Hematopoietic multipotent progenitor cell treated with erythropoietin and hydrocortisone succinate and interleukin-3 and kit ligand, for 17 days (in vitro differentiated cells): ENCODE measurements at regions not wholly inside any gene's neighbourhood (a gene's known extent, or its start where the extent isn't known, plus 50 kb on each side); places are given as distances from the start of the nearest gene placed in this dataset.

Source experiments
- DNase-seq: peaks from one replicate; pipeline ENCODE4 v3.0.0-alpha.2; 2015; ENCODE audit warnings: low spot score

DNA sequence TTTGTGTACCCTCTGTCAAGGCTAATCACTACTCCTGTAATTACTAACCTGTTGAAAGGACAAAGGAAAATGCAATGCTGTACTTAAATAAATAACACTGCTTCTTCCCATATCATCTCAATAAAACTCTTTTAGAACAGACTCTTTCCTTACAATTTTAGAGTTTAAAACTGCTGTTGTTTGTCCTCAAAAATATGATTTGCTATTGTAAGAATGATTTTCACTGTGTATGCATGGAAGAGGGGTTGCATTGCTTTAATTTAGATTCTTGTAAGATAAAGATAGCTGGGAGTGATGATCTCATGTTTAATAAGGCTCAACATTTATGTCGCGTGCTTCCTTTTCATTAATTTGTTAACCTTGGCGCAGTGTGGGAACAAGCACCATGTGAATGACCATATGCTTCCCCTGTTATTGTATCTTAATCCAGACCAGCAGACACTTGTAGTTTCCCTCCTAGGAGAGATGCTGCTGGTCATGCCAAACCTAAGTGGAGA, 89.8 kb upstream of the ATXN1 start:
- DNase-seq = no peak

DNA sequence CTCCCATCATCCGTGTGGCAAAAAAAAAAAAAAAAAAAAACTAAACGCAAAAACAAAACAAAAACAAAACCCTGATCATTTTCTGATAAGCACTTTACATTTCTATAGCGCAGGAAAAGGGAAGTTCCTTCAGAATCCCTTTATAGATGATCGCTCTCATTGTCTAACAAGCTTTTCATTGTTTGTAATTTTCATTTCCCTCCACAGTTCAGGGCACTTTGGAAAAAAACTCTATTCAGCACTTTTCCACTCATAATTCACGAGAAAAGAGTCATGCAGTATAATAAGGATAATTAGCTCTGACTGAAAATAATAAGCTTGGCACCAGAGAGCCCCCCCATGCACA, 89.4 kb upstream of the ATXN1 start:
- DNase-seq = no peak

DNA sequence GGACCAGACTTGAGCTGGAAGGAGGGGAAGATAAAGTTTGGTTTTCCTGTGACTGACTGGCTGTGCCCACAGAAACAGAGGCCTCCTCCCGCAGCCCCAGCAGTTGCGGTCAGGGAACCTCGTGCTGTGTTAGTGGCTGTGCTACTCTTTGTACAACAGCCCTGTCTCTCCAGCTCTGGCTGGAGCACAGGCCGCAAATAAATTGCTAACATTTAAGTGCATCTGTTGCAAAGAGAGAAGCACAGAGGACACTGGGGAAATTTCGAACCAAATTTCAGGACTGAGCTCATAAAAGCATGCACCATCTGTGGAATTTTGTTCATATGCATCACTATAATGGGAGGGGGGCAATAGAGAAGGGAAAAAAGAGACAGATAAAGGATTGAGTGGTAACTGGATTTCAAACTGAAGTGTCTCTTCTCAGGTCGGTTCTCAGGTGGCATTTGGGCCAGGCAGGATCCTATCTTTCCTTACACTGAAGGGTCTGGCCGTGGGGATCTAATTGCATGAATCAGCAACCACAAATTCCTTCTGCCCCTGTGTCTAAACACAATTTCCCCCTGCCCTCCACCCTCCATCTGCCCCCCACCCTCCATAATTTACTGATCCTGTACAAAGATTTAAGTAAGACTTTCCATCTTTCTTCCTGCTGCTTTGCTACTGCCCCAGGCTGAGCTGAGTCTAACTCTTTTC, 88.9 kb upstream of the ATXN1 start:
- DNase-seq = no peak

DNA sequence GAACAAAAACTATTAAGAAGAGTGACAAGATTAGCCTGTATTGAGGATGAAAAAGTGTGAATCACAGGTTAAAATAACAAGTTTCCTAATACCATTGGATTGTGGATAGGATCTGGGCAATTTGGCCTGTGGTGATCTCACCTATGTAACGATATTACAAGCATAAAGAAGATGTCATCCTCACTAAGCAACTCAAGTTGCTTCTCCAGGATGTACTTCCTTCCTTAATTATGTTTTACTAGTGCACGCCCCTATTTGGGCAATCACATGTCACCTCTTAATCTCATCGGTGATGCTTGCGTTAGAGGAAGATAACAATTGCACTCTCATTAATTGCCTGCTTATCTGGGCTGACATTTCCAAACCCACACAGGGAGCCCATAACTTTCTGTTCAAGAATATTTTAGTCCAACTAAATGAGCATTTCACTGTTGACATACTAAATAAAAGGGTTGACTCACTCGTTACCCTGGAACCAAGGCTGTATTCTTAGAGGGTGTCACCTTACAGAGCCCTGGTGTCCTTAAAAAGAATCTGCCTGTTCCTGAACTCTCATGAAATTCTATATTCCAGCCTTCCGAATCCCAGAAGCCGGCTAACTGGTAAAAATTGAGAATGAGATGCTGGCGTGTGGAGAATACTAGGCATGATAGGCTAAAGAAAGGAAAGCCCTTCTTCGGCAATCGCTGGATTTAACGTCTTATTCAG, 88.2 kb upstream of the ATXN1 start:
- no peak for DNase-seq

DNA sequence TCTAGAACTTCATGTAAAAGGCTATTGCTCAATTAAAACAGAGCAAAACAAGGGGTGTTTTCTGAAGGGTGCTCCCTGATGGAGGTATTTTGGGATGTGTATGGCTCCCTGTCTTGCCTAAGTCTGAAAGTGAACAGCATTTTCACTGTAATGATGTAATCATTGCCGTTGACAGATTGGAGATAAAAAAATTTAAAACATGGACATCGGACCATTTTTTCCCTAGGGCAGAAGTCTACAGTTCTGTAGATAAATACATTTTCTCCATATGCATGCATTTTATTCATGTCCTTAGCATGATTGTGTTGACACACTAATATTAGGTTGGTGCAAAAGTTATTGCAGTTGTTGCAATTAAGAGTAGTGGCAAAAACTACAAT, 85.1 kb upstream of the ATXN1 start:
- DNase-seq = no peak

DNA sequence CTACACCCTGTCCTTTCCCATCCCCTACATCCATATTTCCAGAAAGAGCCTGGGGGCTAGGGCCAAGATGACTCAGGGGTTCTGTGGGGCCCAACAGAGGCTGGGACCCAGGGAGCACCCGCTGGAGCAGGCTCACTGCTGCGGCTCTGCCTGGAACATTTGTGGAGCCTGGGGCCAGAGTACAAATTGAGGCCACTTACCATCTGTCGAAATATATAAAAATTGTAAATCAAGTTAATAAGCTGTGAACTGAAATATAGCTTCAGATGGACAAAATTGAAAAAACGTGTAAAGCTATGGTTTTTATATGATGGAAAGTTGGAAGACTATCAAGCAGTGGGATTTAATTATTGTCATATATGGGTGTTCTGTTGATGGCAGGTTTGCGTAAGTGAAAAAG, 82.9 kb upstream of the ATXN1 start:
- no peak for DNase-seq

DNA sequence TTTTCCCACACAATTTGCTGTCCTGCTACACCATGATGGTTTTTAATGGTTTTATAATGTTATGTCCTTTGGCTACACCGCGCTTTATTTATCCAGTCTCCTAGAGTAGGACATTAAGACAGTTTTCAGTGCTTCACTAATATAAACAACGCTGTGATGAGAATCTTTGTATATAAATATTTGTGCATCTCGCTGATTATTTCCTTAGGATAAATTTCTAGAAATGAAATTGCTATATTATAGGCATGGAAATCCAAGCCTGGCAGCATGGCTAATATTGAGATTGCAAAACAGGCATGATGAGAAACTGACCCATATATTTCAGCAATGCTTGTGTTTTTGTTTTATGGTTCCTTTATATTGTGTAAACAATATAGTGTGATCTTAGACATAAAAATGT, 81.4 kb upstream of the ATXN1 start:
- no peak for DNase-seq

DNA sequence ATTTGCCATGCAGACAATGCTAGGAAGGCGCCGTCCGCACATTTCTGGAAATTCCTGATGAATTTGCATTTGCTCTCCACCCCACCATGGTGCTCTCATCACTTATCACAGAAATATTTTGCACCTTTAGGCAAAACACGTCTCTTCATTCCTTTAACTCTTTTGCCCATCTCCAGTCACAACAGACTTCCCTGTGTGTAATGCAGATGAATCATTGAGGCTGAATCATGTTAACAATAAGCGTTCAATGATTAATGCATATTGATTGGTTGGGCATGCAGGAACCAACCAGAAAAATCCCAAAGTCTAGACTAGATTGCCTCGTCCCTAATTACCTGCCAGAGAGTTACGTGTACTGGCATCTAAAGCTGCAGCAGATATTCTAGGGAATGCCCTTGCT, 80.0 kb upstream of the ATXN1 start:
- DNase-seq = no peak

DNA sequence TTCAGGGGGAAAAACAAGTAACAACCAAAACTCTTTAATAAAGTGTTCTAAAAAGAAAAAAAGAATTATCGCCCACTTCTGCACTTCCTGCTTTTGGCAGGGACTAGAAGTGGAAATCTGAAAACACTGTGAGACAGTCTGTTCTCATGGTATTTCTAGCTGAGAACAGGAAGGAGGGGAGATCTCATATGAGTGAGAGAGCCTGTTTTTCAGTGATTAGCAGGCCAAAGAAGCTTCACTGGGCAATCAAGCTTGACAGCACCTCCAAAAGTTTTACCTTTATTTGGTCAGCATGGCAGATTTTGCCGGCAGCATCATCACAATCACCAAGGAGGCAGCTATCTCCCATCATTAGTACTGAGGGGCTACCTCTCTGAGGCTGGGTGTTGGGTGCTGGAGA, 79.5 kb upstream of the ATXN1 start:
- DNase-seq = no peak

DNA sequence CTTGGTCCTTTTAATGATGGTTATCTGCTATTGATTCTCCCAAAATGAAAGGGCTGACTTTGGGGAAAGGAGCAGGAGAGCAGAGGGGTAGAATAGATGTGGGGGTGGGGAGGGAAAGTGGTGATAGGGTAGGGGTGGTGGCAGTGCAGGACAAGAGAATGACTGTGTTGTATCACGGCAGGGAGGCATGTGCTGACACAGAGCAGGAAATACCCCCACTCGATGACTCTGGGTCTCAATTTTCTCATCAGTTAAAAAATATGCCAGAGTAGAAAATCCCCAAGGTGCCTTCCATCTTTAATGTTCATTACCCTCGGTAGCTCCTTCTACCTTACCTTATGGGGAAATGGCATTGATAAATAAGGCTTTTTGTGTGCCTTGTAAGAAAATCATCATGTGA, 79.0 kb upstream of the ATXN1 start:
- DNase-seq = no peak

DNA sequence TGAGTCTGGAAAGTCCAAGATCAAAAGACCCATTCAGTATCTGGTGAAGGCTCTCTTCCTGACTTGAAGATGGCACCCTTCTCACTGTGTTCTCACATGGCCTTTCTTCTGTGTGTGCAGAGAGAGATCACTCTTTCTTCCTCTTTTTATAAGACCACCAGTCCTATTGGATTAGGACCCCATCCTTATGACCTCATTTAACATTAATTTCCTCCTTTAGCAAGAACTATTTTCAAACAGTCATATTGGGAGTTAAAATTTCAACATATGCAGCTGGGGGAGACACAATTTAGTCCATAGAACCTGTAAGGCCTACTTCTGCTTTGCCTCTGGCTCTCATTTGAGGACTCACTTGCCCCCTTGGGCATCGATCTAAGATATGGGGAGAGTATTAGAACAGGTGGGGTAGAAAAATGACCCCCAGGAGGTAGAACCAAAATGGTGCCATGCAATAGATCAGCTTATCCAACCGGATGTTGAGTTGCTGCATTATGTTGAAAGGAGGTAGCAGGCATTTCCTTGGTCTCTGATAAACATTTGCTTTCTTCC, 78.4 kb upstream of the ATXN1 start:
- no peak for DNase-seq

DNA sequence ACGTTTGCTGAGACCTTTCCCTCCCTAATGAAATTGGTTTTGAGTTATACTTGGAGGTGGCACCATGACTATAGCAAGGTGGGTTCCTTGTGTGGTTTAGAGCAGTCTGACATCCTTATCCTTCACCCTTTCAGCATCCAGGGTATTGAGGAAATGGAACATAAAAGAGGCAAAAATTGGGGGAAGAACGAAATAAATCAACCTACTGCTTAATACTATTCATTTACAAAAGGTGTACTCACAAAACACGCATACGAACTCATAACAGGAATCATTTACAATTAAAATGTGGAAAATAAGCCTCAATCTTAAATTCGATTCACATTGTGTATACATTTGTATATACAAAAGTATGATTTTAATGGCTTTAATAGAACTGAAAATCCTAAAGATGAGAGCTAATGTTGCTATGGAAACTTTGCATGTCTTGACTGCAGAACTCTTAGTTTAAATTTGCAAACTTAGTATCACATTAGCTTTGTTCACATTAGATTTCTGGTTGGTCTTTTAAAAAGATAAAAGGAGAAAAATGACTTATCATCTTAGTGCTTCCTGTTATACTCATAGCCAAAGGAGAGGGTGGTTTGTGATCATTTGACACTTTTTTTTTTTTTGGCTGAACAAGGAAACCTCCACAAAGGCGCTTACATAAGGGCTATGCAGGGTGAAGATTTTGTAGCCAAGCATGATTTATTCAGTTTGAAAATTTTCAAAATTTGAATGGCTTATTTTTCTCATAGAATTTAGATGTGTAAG, 76.1 kb upstream of the ATXN1 start:
- DNase-seq = no peak

DNA sequence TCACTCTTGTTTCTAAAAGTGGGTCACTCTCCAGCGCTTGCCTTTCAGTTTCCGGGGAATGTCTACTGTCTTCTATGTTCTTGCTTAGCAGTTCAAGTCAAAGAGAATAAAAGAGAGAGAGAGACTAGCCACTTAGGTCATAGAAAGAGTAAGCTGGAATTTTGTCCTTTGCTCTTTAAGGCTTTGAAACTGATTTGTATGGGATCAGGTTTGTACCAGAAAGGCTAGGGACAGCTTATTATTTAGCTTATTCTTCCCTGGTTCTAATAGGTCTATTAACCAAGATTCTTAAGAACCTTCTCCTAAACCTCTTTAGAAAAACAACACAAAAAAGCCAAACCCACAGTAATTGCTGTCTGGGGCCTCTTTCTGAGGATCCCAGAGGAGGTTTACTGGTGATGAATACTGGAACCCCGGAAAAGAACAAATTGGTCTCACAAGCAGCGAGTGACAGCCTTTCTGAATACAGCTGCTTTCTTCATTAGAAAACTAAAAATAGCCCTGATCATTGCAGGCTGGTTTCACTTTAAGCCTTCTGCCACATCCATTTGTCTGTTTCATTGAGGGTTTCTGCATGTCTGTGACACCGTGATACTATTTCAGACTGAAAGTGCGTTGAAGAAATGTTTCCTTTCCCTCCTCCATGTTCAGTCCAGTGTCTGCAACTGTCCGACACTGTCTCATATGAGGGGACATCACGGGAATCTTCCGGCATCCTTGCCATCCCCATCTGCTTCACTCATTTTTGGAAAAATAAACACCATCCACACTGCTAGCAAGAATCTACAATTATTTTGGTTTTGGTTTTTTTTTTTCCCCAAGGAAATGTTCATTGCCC, 75.1 kb upstream of the ATXN1 start:
- no peak for DNase-seq

DNA sequence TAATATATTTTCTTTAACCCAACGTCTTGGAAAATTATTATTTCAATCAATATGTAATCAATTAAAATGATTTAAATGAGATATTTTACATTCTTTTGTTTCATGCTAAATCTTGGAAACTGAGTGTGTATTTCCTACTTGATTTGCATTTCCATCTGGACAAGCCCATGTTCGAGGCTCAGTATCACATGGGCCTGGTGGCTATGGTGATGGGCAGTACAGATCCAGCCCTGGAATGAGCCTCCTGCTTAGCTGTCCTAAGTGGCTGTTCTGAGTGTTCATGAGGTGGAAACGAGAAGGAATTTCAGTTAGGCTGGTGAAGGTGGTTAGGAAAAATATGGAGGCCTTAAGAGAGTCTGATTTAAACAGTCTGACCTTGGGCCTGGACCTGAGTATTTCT, 73.0 kb upstream of the ATXN1 start:
- no peak for DNase-seq

DNA sequence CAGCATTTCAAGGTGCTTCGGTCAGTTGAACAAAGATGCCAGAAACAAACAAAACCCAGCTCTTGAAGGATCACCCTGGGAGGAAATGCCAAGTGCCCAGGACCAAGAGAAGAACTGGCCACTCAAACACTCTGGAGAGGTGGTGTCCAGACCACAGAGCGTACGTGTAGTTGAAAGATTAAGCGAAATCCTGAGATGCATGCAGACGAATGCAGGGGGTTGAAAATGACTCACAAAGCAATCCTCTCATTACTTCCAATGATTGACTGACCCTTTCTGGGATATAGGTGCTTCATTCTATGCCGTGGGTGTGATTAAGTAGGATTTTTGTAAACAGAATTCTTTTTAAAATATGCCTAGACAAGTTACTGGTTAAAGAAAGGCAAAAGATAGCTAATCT, 71.5 kb upstream of the ATXN1 start:
- no peak for DNase-seq

DNA sequence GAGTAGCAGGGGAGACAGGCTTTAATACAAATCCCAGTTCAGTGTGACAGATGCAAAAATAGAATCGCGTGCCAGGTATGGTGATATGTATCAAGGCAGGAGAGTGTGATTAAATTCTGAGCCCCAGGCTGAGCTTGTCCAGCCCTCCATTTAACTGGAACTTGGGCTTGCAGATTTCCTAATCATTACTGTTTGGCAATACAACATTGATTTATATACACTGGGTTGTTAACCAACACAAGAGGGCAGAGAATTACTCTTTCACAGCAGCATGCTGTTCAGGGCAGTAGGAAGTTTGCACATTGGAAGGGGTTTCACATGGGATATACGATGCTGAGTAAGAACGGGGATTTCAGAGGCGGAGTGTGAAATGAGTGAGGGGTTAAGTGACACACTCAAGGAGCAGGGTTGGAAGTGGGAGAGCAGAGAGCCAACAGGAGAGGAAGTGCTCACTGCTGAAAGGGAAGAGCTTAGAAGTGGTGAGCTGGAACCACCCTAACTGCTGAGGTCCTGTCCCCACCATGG, 70.8 kb upstream of the ATXN1 start:
- no peak for DNase-seq

DNA sequence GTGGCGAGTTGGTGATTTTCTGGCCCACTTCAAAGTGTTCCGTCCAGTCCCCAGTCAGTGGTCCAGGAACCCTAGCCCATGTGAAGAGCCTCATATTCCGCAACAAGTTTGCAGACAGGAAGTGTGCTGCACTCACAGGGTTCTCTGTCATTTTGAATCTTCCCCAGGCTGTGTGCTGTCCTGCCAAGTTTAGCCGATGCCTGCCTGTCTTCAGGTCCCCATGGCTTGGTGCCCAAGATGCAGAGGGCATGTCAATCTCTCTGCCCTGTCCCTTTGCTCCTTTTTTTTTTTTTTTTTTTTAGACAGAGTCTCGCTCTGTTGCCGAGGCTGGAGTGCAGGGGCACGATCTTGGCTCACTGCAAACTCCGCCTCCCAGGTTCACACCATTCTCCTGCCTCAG, 69.9 kb upstream of the ATXN1 start:
- DNase-seq = no peak

DNA sequence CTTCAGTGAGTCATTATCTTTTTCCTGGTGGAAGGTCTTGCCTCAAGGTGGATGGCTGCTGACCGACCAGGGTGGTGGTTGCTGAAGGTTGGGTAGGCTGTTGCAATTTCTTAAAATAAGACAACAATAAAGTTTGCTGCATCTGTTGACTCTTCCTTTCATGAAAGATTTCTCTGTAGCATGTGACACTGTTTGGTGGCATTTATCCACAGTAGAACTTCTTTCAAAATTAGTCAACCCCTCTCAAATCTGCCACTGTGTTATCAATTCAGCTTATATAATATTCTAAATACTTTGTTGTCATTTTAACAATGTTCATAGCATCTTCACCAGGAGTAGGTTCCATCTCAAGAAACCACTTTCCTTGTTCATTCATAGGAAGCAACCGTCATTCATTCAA, 66.8 kb upstream of the ATXN1 start:
- no peak for DNase-seq

DNA sequence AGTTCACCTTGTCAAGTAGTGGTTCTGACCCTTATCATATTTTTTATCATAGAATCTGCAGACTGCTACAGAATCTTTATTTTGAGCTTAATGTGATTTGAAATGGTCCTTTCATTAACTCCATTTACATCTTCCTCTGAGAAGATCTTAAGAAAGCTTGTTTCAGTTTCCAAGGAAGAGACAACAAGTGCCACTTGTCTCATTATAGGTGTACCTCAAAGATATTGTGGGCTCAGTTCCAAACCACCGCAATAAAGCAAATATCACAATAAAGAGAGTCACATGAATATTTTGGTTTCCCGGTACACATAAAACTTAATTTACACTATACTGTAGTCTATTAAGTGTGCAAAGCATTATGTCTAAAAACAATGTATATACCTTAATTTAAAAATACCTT, 66.4 kb upstream of the ATXN1 start:
- no peak for DNase-seq

DNA sequence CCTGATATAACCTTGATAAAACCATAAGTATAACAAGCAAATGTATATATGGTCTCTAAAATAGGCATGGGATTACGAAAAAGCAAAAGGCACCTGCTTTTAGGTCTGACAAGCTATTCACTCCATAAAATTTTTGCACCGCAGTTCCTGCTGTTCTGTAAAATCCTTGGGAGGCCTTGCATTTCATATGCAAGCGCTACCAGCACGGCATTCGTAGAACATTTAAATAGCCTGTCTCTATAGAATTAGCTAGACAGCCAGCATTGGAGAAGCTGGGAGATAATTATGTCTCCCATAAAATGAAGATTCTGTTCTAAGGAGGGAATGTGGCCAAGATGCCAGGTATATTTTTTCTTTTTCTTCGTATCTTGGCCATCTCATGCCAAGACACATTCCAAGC, 64.5 kb upstream of the ATXN1 start:
- DNase-seq = no peak

DNA sequence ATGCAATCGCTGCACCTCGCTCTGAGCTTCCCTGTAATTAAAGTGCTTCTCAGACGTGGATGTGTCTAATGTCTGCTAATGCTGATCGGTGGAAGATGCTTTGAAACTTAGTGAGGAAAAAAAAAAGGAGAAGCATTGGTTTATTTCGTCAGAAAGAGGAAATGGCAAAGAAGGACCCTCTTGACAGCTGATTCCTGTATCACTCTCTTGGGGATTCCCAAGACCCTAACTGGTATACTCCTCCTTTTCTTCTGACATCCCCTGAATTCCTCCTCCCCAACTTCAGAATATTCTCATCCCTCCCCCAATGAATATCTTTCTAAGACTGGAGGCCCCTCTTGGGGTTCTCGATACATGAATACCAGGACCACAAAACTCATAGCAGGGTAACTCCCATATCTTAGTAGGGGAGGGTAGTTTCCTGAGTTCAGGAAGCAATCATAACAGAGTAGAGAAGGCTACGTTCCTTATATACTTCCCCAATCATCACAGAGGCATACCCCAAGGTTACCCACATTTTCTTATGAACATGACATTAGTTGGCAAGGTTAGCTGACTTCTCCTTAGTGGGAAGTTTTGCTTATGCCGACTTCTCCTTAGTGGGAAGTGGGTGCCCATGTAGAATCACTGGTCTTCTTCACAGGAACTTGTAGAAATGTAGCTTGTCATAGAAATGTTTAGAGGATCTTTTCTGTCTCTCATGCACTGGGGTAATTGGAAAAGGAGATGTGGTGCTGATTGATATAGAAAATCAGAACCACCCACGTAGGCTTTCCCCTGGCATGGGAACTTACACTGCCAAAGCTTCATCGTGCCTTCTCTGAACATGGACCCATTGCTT, 63.8 kb upstream of the ATXN1 start:
- DNase-seq = no peak
